NCI-H2081 (cell line): ENCODE measurements at regions not wholly inside any gene's neighbourhood (a gene's known extent, or its start where the extent isn't known, plus 50 kb on each side); places are given as distances from the start of the nearest gene placed in this dataset.

Experiments
- DNase-seq, 2 experiments: peaks; one replicate each; lab custom pipeline; 2025; lab: John Stamatoyannopoulos, UW

GRCh38 chr10:107614939-107615685 is 450.6 kb upstream of the SORCS1 start:
- DNase-seq = no peak

- peak; percentile 4 to 57 for DNase-seq
Measured at GRCh38 chr10:107611115-107611514, 446.6 kb upstream of the SORCS1 start.

GRCh38 chr10:107589081-107589480 is 424.6 kb upstream of the SORCS1 start:
- no peak for DNase-seq

- DNase-seq = no peak
Measured at GRCh38 chr10:107585630-107586029, 421.1 kb upstream of the SORCS1 start.

- no peak for DNase-seq
Measured at GRCh38 chr10:107583974-107584373, 419.5 kb upstream of the SORCS1 start.

GRCh38 chr10:107579970-107580369 is 415.5 kb upstream of the SORCS1 start:
- DNase-seq = no peak

- no peak for DNase-seq
Measured at GRCh38 chr10:107577221-107577620, 412.7 kb upstream of the SORCS1 start.

- DNase-seq = no peak
Measured at GRCh38 chr10:107576746-107577145, 412.2 kb upstream of the SORCS1 start.

GRCh38 chr10:107565014-107565413 is 400.5 kb upstream of the SORCS1 start:
- no peak for DNase-seq

- DNase-seq = no peak
Measured at GRCh38 chr10:107561136-107561650, 396.7 kb upstream of the SORCS1 start.

GRCh38 chr10:107557916-107558315 is 393.4 kb upstream of the SORCS1 start:
- DNase-seq = no peak

GRCh38 chr10:107554333-107554732 is 389.8 kb upstream of the SORCS1 start:
- no peak for DNase-seq

GRCh38 chr10:107553470-107553869 is 389.0 kb upstream of the SORCS1 start:
- no peak for DNase-seq

GRCh38 chr10:107552963-107553362 is 388.5 kb upstream of the SORCS1 start:
- no peak for DNase-seq

GRCh38 chr10:107548301-107548700 is 383.8 kb upstream of the SORCS1 start:
- no peak for DNase-seq

GRCh38 chr10:107546986-107547385 is 382.5 kb upstream of the SORCS1 start:
- DNase-seq = no peak

- no peak for DNase-seq
Measured at GRCh38 chr10:107546284-107546683, 381.8 kb upstream of the SORCS1 start.

- DNase-seq = no peak
Measured at GRCh38 chr10:107545717-107546116, 381.2 kb upstream of the SORCS1 start.

GRCh38 chr10:107544706-107545520 is 380.4 kb upstream of the SORCS1 start:
- DNase-seq = no peak

- DNase-seq = no peak
Measured at GRCh38 chr10:107542607-107543006, 378.1 kb upstream of the SORCS1 start.

GRCh38 chr10:107542016-107542415 is 377.5 kb upstream of the SORCS1 start:
- no peak for DNase-seq

- DNase-seq = no peak
Measured at GRCh38 chr10:107540981-107541380, 376.5 kb upstream of the SORCS1 start.

- DNase-seq = no peak
Measured at GRCh38 chr10:107529350-107529749, 364.8 kb upstream of the SORCS1 start.
